ENCODE measurements at regions not wholly inside any gene's neighbourhood (a gene's known extent, or its start where the extent isn't known, plus 50 kb on each side); places are given as distances from the start of the nearest gene placed in this dataset.

- H3K4me1 ChIP-seq (ENCODE audit: insufficient read depth, low read length, poor library complexity, severe bottlenecking), result no peaks in the 10 kb centered on the region
- DNase-seq (ENCODE audit: low spot score), result no peak
- BruUV-seq (replicated peaks), result no TSS peak
- no peaks in the 10 kb centered on the region for H3K36me3 ChIP-seq (ENCODE audit: insufficient read depth, low read length, poor library complexity, severe bottlenecking)
- POLR2A ChIA-PET (ENCODE audit: low non-redundant PET), result no interaction called here
- H3K27me3 ChIP-seq (replicated peaks; ENCODE audit: insufficient read depth, low read depth, low read length, poor library complexity), result no peaks in the 10 kb centered on the region
- intact Hi-C loops (cut with micrococcal nuclease; ENCODE audit: unreplicated experiment), result no loop called here
- no peak for TF ChIP-seq CTCF (conservative IDR thresholded peaks at IDR 0.05; ENCODE audit: low read depth, low read length)
- no peaks in the 10 kb centered on the region for H3K9me3 ChIP-seq (ENCODE audit: low read depth, low read length, poor library complexity, severe bottlenecking)
- no peak overlapping the region for H3K4me3 ChIP-seq (ENCODE audit: low read depth, low read length, poor library complexity, severe bottlenecking)
- CTCF ChIA-PET, result no interaction called here
- no peak overlapping the region for H3K27ac ChIP-seq (ENCODE audit: low read depth, low read length, poor library complexity, severe bottlenecking)
Observed at GRCh38 chr3:182078316-182078715, 366.6 kb downstream of the SOX2 start.

GRCh38 chr3:182078929-182079328, 367.2 kb downstream of the SOX2 start:
- Histone ChIP-seq H3K9me3 (ENCODE audit: low read depth, low read length, poor library complexity, severe bottlenecking) (no peaks in the 10 kb centered on the region), H3K4me3 (ENCODE audit: low read depth, low read length, poor library complexity, severe bottlenecking) (no peak overlapping the region), H3K4me1 (ENCODE audit: insufficient read depth, low read length, poor library complexity, severe bottlenecking) (no peaks in the 10 kb centered on the region), H3K27ac (ENCODE audit: low read depth, low read length, poor library complexity, severe bottlenecking) (no peak overlapping the region), H3K27me3 (replicated peaks; ENCODE audit: insufficient read depth, low read depth, low read length, poor library complexity) (no peaks in the 10 kb centered on the region), H3K36me3 (ENCODE audit: insufficient read depth, low read length, poor library complexity, severe bottlenecking) (no peaks in the 10 kb centered on the region)
- no TSS peak for BruUV-seq (replicated peaks)
- DNase-seq (ENCODE audit: low spot score), result no peak
- TF ChIP-seq EZH2 (IDR thresholded peaks at IDR 0.05; ENCODE audit: borderline replicate concordance, low read depth, low read length, poor library complexity, severe bottlenecking) (no peak), CTCF (conservative IDR thresholded peaks at IDR 0.05; ENCODE audit: low read depth, low read length) (no peak)
- intact Hi-C loops (cut with micrococcal nuclease; ENCODE audit: unreplicated experiment), result no loop called here
- CTCF ChIA-PET, result no interaction called here
- POLR2A ChIA-PET (ENCODE audit: low non-redundant PET), result no interaction called here

- POLR2A ChIA-PET (ENCODE audit: low non-redundant PET), result no interaction called here
- CTCF ChIA-PET, result no interaction called here
- no peak overlapping the region for H3K4me3 ChIP-seq (ENCODE audit: low read depth, low read length, poor library complexity, severe bottlenecking)
- no peak for TF ChIP-seq CTCF (conservative IDR thresholded peaks at IDR 0.05; ENCODE audit: low read depth, low read length)
- TF ChIP-seq EZH2 (IDR thresholded peaks at IDR 0.05; ENCODE audit: borderline replicate concordance, low read depth, low read length, poor library complexity, severe bottlenecking), result no peak
- H3K4me1 ChIP-seq (ENCODE audit: insufficient read depth, low read length, poor library complexity, severe bottlenecking), result no peaks in the 10 kb centered on the region
- H3K9me3 ChIP-seq (ENCODE audit: low read depth, low read length, poor library complexity, severe bottlenecking), result no peaks in the 10 kb centered on the region
- no peak overlapping the region for H3K27ac ChIP-seq (ENCODE audit: low read depth, low read length, poor library complexity, severe bottlenecking)
- H3K27me3 ChIP-seq (replicated peaks; ENCODE audit: insufficient read depth, low read depth, low read length, poor library complexity), result no peaks in the 10 kb centered on the region
- intact Hi-C loops (cut with micrococcal nuclease; ENCODE audit: unreplicated experiment), result no loop called here
- DNase-seq (ENCODE audit: low spot score), result no peak
- H3K36me3 ChIP-seq (ENCODE audit: insufficient read depth, low read length, poor library complexity, severe bottlenecking), result no peaks in the 10 kb centered on the region
- BruUV-seq (replicated peaks), result no TSS peak
Observed at GRCh38 chr3:182081096-182081495, 369.4 kb downstream of the SOX2 start.
